K562 (cell line): ENCODE measurements at regions not wholly inside any gene's neighbourhood (a gene's known extent, or its start where the extent isn't known, plus 50 kb on each side); places are given as distances from the start of the nearest gene placed in this dataset.

Experiments used
- ATAC-seq: fragments of 200-7000 bp; cut with Tn5 transposase; 3 replicates; pipeline ENCODE4 v1.9.1; 2020; ENCODE audit warnings: moderate library complexity
- BruUV-seq: library from RNA; stranded (reverse); fragments of 400-500 nt; replicated peaks from 2 replicates; lab custom pipeline; 2021; lab: Mats Ljungman, UMichigan
- CTCF ChIA-PET: fragments of 300-600 bp; formaldehyde crosslinking; extraction: SDS; loops from one replicate; lab custom pipeline; 2021; ENCODE audit warnings: low intra/inter-chr PET ratio; lab: Yijun Ruan, JAX
- POLR2A ChIA-PET: fragments of 300-600, 350-650 bp; sonication (Branson Sonifier 250); formaldehyde crosslinking; extraction: SDS; loops from one replicate; lab custom pipeline; 2021; ENCODE audit warnings: antibody characterized with exemption, inconsistent platforms; lab: Yijun Ruan, JAX
- DNase-seq, 4 experiments: peaks; one replicate each; pipeline versions ENCODE4 v3.0.0 to v3.0.0-alpha.2; 2011 to 2018; ENCODE audit warnings: low spot score in 3 of 4, mixed read lengths in 3 of 4; ENCODE audit errors: extremely low read depth in 1 of 4
- FAIRE-seq: peaks from 2 replicates; lab custom pipeline; 2011; peaks lifted over from hg19 to GRCh38; lab: Jason Lieb, UNC
- H2AFZ ChIP-seq: 2 replicates; pipeline ENCODE4 v1.6.0; 2011; ENCODE audit warnings: low read depth, low read length, control low read depth, inconsistent platforms
- H3K27ac ChIP-seq: fragments of 200-600 bp; 3 replicates; pipeline ENCODE4 v1.8.0; 2011; ENCODE audit warnings: low read depth, mild to moderate bottlenecking, control low read depth, inconsistent platforms, low read length, moderate library complexity, mixed read lengths; ENCODE audit errors: extremely low read depth
- H3K27me3 ChIP-seq, 2 experiments: fragments of 300-600 bp in 1 of 2; 2 replicates in 1 of 2; 3 replicates in 1 of 2; pipeline versions ENCODE4 v1.6.0 to v1.8.0; 2011; ENCODE audit warnings: inconsistent platforms in 2 of 2, low read length in 2 of 2, mild to moderate bottlenecking in 1 of 2, mixed read lengths in 1 of 2, moderate library complexity in 1 of 2; ENCODE audit not compliant: control insufficient read depth in 2 of 2, insufficient read depth in 2 of 2
- H3K36me3 ChIP-seq: fragments of 300-600 bp; 3 replicates; pipeline ENCODE4 v1.8.0; 2011; ENCODE audit warnings: mild to moderate bottlenecking, low read length, inconsistent platforms; ENCODE audit not compliant: control insufficient read depth, insufficient read depth
- H3K4me1 ChIP-seq, 2 experiments: fragments of 200-600 bp in 1 of 2; replicated peaks in 1 of 2; 2 replicates in 1 of 2; 3 replicates in 1 of 2; pipeline versions ENCODE4 v1.5.1 to v1.8.0; 2011; ENCODE audit warnings: inconsistent platforms in 2 of 2, low read length in 2 of 2, mild to moderate bottlenecking in 1 of 2, mixed read lengths in 1 of 2, moderate library complexity in 1 of 2; ENCODE audit not compliant: control insufficient read depth in 2 of 2, insufficient read depth in 2 of 2
- H3K4me2 ChIP-seq: 2 replicates; pipeline ENCODE4 v1.6.1; 2011; ENCODE audit warnings: low read length, control low read depth, inconsistent platforms, mixed read lengths; ENCODE audit not compliant: insufficient read depth
- H3K4me3 ChIP-seq: fragments of 200-600 bp; sonication (generic), shearing (Covaris generic); 2 replicates; pipeline ENCODE4 v1.5.1; 2016; ENCODE audit warnings: control low read depth, inconsistent platforms
- H3K79me2 ChIP-seq: fragments of 200-600 bp; 3 replicates; pipeline ENCODE4 v1.8.0; 2011; ENCODE audit warnings: low read length, inconsistent platforms; ENCODE audit not compliant: control insufficient read depth, insufficient read depth
- H3K9ac ChIP-seq, 2 experiments: 2 replicates each; pipeline versions ENCODE4 v1.6.0 to v1.6.1; 2011; ENCODE audit warnings: low read depth in 2 of 2, low read length in 2 of 2, control low read depth in 1 of 2, inconsistent platforms in 1 of 2, mild to moderate bottlenecking in 1 of 2, mixed read lengths in 1 of 2; ENCODE audit not compliant: insufficient read depth in 1 of 2
- H3K9me1 ChIP-seq: one replicate; pipeline ENCODE4 v1.6.0; 2011; ENCODE audit warnings: inconsistent platforms, mild to moderate bottlenecking, low read length, moderate library complexity; ENCODE audit not compliant: control insufficient read depth, insufficient read depth
- H3K9me3 ChIP-seq: replicated peaks from 2 replicates; pipeline ENCODE4 v1.5.1; 2011; ENCODE audit warnings: low read depth, low read length, inconsistent platforms; ENCODE audit not compliant: control insufficient read depth, insufficient read depth
- H4K20me1 ChIP-seq: replicated peaks from 2 replicates; pipeline ENCODE4 v1.6.1; 2011; ENCODE audit warnings: low read length, inconsistent platforms, mixed read lengths; ENCODE audit not compliant: control insufficient read depth, insufficient read depth
- COPS2 ChIP-seq: fragments of 450-650 bp; conservative IDR thresholded peaks from 2 replicates; pipeline ENCODE4 v1.6.1; 2016; ENCODE audit warnings: mild to moderate bottlenecking, moderate library complexity
- DNMT1 ChIP-seq: fragments of 450-650 bp; IDR thresholded peaks from 2 replicates; pipeline ENCODE4 v1.6.1; 2016; ENCODE audit warnings: antibody characterized with exemption, mild to moderate bottlenecking
- ELF2 ChIP-seq: fragments of 250-450 bp; sonication (Bioruptor Pico); IDR thresholded peaks from 2 replicates; pipeline ENCODE4 v1.5.0; 2021; ENCODE audit warnings: mild to moderate bottlenecking
- NFIX ChIP-seq: fragments of 250-450 bp; sonication (Bioruptor Pico); IDR thresholded peaks from 2 replicates; pipeline ENCODE4 v1.4.0; 2020; ENCODE audit warnings: low read depth, mild to moderate bottlenecking, moderate library complexity
- PHB2 ChIP-seq: fragments of 450-650 bp; IDR thresholded peaks from 2 replicates; pipeline ENCODE4 v1.6.1; 2017; ENCODE audit warnings: low read depth
- TEAD2 ChIP-seq: fragments of 450-650 bp; IDR thresholded peaks from 2 replicates; pipeline ENCODE4 v1.6.1; 2016; ENCODE audit warnings: missing genetic modification characterization, control low read depth, missing compliant biosample characterization
- U2AF1 ChIP-seq: fragments of 200-400 bp; formaldehyde crosslinking; optimal IDR thresholded peaks from 2 replicates; pipeline ENCODE3; 2017; ENCODE audit warnings: mild to moderate bottlenecking, low read depth, low read length, moderate library complexity
- ZBTB17 ChIP-seq: fragments of 450-650 bp; formaldehyde crosslinking; IDR thresholded peaks from 2 replicates; pipeline ENCODE4 v1.4.0; 2020; ENCODE audit warnings: mild to moderate bottlenecking
- ZBTB7A ChIP-seq: IDR thresholded peaks from 2 replicates; pipeline ENCODE4 v1.6.1; 2011; ENCODE audit warnings: low read depth, mild to moderate bottlenecking, low read length, moderate library complexity, borderline replicate concordance; ENCODE audit not compliant: control insufficient read depth
- ZBTB8A ChIP-seq: fragments of 450-650 bp; IDR thresholded peaks from 2 replicates; pipeline ENCODE4 v1.6.1; 2018; ENCODE audit warnings: mild to moderate bottlenecking, moderate library complexity; ENCODE audit not compliant: partially characterized antibody
- WGBS: fragments of 100-300 bp; shearing (Covaris generic); methylation state at CpG from one replicate; pipeline ENCODE4 v1.1.6; 2016; ENCODE audit warnings: low coverage, mixed read lengths; ENCODE audit not compliant: insufficient coverage; ENCODE audit errors: missing lambda C conversion rate; 5-methylcytosine and 5-hydroxymethylcytosine counted together
- in situ Hi-C: fragments of 300-500 bp; cut with MboI; formaldehyde crosslinking; loops from 4 replicates; pipeline ENCODE4 v1.15.0; 2018; ENCODE audit warnings: inconsistent platforms, mixed read lengths
- intact Hi-C: fragments of 100-400 bp; cut with micrococcal nuclease; formaldehyde crosslinking; loops from 2 replicates; pipeline ENCODE4 v1.14.2; 2022
- TF ChIP-seq, protein P1 (sequence below), 2 experiments: fragments of 450-650 bp; IDR thresholded peaks; 2 replicates each; pipeline ENCODE4 v1.6.1; 2016; ENCODE audit warnings: mild to moderate bottlenecking in 2 of 2, borderline replicate concordance in 1 of 2, low read depth in 1 of 2, moderate library complexity in 1 of 2

DNA sequence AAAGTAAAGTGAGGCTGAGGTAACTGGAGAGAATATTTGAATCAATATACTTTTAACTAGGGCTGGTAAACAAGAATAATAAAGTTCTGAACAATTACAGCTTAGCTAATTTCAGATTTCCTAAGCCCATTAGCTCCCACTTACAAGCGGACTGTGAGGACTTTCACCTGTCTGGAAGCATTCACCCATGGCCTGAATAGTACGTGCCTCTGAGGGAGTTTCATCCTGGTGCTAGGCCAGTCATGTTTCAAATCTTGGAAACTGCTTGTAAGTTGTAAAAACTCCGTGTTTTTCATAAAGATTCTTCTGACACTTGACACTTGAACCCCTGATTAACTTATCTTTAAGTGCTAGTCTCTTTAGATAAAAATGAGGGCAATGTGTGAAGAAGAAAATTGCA is 975.2 kb upstream of the GHITM start:
- in situ Hi-C loops: no loop called here
- no peak overlapping the region for H3K4me3 ChIP-seq
- POLR2A ChIA-PET: no interaction called here
- DNase-seq: no peak
- no peak for FAIRE-seq
- no peak for ATAC-seq
- WGBS: 5% methylated on average over 3 of the region's 3 CpGs
- TF ChIP-seq, protein P1, sequence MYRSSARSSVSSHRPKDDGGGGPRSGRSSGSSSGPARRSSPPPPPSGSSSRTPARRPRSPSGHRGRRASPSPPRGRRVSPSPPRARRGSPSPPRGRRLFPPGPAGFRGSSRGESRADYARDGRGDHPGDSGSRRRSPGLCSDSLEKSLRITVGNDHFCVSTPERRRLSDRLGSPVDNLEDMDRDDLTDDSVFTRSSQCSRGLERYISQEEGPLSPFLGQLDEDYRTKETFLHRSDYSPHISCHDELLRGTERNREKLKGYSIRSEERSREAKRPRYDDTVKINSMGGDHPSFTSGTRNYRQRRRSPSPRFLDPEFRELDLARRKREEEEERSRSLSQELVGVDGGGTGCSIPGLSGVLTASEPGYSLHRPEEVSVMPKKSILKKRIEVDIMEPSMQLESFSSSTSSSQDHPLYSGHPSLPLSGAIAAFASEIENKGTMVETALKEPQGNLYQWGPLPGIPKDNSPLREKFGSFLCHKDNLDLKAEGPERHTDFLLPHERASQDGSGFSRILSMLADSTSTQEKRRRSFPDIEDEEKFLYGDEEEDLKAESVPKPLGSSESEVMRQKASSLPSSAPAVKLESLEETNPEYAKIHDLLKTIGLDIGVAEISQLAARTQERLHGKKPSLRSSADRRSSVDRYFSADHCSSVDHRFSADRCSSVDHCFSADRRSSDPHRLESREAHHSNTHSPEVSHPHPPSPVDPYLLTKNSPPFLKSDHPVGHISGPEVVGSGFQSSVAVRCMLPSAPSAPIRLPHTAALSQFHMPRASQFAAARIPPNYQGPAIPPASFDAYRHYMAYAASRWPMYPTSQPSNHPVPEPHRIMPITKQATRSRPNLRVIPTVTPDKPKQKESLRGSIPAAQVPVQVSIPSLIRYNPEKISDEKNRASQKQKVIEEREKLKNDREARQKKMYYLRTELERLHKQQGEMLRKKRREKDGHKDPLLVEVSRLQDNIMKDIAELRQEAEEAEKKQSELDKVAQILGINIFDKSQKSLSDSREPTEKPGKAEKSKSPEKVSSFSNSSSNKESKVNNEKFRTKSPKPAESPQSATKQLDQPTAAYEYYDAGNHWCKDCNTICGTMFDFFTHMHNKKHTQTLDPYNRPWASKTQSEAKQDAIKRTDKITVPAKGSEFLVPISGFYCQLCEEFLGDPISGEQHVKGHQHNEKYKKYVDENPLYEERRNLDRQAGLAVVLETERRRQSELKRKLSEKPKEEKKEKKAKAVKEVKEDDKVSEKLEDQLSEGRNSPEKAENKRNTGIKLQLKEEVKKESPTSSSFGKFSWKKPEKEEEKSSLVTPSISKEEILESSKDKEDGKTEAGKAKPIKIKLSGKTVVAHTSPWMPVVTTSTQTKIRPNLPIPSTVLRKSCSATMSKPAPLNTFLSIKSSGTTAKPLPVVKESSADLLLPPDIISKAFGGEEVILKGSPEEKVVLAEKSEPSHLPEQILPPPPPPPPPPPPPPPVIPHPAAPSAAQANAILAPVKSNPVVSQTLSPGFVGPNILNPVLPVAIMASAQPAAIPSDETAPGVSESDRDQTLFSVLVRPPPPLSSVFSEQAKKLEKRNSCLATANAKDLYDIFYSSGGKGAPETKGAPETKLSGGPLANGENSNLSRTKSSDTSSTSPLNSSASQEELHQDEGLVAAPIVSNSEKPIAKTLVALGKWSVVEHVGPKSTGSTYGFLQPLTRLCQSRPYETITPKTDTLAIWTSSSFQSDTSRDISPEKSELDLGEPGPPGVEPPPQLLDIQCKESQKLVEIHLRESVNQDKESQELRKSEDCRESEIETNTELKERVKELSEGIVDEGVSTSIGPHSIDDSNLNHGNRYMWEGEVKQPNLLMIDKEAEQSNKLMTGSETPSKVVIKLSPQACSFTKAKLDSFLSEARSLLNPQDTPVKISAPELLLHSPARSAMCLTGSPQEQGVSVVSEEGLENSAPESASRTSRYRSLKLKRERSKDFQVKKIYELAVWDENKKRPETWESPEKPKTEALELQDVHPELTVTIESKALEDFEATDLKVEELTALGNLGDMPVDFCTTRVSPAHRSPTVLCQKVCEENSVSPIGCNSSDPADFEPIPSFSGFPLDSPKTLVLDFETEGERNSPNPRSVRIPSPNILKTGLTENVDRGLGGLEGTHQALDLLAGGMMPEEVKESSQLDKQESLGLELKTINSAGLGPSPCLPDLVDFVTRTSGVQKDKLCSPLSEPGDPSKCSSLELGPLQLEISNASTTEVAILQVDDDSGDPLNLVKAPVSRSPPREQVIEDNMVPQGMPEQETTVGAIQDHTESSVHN (IDR thresholded peaks at IDR 0.05; ENCODE audit: borderline replicate concordance in 1 of 2, low read depth in 1 of 2): no peak
- no peak for TF ChIP-seq ELF2
- no peak for TF ChIP-seq TEAD2 (tag)
- no peak for TF ChIP-seq U2AF1
- no peak for TF ChIP-seq ZBTB8A
- no peak for TF ChIP-seq DNMT1
- no peak for TF ChIP-seq ZBTB17 (CRISPR knock-in tag)
- TF ChIP-seq ZBTB7A: no peak
- no peak for TF ChIP-seq NFIX (CRISPR knock-in tag)
- no peak for TF ChIP-seq COPS2
- TF ChIP-seq PHB2: no peak
- TF ChIP-seq, all 486 proteins: peak for 0
- no peaks in the 10 kb centered on the region for H3K79me2 ChIP-seq
- no peaks in the 10 kb centered on the region for H3K9me3 ChIP-seq
- H2AFZ ChIP-seq: no peak overlapping the region
- no peaks in the 10 kb centered on the region for H3K36me3 ChIP-seq
- no peak overlapping the region for H3K4me2 ChIP-seq
- H3K4me1 ChIP-seq: no peaks in the 10 kb centered on the region
- no peaks in the 10 kb centered on the region for H3K9me1 ChIP-seq
- H4K20me1 ChIP-seq: no peaks in the 10 kb centered on the region
- no TSS peak for BruUV-seq
- no peak overlapping the region for H3K27ac ChIP-seq
- no peak overlapping the region for H3K9ac ChIP-seq
- H3K27me3 ChIP-seq: no peaks in the 10 kb centered on the region
- intact Hi-C loops: no loop called here
- CTCF ChIA-PET: no interaction called here
